IMR-90 (cell line): ENCODE measurements at regions not wholly inside any gene's neighbourhood (a gene's known extent, or its start where the extent isn't known, plus 50 kb on each side); places are given as distances from the start of the nearest gene placed in this dataset.
"Not testable (repeated sequence)": the region's sequence is repeated elsewhere in the genome, so short reads cannot be mapped to it uniquely, and the experiment has no call there.

Experiments used
- CEBPB ChIP-seq: IDR thresholded peaks from 2 replicates; pipeline ENCODE4 v1.6.1; 2012; ENCODE audit warnings: low read depth, low read length, improper control_type of control experiment
- CHD1 ChIP-seq: IDR thresholded peaks from 2 replicates; pipeline ENCODE4 v1.6.1; 2012; ENCODE audit warnings: low read depth, low read length, improper control_type of control experiment
- POLR2A ChIP-seq: IDR thresholded peaks from 2 replicates; pipeline ENCODE4 v1.6.1; 2012; ENCODE audit warnings: mild to moderate bottlenecking, low read depth, low read length
- RAD21 ChIP-seq: IDR thresholded peaks from 2 replicates; pipeline ENCODE4 v1.6.1; 2012; ENCODE audit warnings: low read length, improper control_type of control experiment
- RCOR1 ChIP-seq: IDR thresholded peaks from 2 replicates; pipeline ENCODE4 v1.6.1; 2012; ENCODE audit warnings: mild to moderate bottlenecking, low read length, improper control_type of control experiment; ENCODE audit not compliant: insufficient replicate concordance
- TF ChIP-seq, protein P1 (sequence below): conservative IDR thresholded peaks from 2 replicates; pipeline ENCODE4 v1.5.1; 2012; ENCODE audit warnings: mild to moderate bottlenecking, low read depth, low read length, improper control_type of control experiment

DNA sequence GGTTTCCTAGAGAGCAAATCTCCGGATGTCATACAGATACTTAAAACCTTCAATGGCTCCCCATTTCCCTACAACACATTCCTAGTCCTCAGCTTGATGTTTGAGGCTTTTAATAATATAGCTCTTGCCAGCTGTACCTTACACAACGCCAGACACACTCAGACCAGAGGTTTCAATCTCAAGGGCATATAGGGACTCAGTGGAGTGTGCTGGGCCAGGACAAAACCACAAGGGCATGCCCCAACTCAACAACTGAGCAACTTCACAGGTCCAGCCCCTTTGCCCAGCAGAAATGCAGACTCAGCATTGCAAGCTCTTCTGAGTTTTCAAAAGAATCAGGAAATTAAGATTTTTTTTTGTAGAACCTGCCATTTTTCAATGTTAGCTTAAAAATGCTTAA lies 235.5 kb downstream of the NPIPA8 start:
- TF ChIP-seq POLR2A, CEBPB, CHD1, RCOR1, RAD21: not testable (repeated sequence)
- TF ChIP-seq, protein P1, sequence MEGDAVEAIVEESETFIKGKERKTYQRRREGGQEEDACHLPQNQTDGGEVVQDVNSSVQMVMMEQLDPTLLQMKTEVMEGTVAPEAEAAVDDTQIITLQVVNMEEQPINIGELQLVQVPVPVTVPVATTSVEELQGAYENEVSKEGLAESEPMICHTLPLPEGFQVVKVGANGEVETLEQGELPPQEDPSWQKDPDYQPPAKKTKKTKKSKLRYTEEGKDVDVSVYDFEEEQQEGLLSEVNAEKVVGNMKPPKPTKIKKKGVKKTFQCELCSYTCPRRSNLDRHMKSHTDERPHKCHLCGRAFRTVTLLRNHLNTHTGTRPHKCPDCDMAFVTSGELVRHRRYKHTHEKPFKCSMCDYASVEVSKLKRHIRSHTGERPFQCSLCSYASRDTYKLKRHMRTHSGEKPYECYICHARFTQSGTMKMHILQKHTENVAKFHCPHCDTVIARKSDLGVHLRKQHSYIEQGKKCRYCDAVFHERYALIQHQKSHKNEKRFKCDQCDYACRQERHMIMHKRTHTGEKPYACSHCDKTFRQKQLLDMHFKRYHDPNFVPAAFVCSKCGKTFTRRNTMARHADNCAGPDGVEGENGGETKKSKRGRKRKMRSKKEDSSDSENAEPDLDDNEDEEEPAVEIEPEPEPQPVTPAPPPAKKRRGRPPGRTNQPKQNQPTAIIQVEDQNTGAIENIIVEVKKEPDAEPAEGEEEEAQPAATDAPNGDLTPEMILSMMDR: not testable (repeated sequence)
